ENCODE measurements at regions not wholly inside any gene's neighbourhood (a gene's known extent, or its start where the extent isn't known, plus 50 kb on each side); places are given as distances from the start of the nearest gene placed in this dataset.

DNA sequence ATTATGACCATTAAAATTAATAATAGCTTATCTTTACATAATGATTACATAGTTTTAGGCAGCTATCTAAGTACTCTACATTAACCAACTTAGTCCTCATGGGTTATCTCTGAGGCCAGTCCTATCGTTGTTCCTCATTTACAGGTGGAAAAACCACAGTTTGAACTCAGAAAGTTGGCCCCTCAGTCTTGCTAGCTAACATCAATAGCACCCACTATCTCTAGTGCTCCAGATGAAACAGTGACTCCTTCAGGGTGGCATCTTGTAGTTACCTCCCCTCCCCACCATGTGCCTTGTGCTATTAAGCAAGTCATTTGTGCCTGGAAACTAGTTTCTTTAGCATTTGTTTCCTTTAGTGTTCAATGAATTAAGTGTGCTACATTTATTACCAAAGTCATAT, 1086.7 kb downstream of the EFNB2 start:
- TF ChIP-seq, protein P1, sequence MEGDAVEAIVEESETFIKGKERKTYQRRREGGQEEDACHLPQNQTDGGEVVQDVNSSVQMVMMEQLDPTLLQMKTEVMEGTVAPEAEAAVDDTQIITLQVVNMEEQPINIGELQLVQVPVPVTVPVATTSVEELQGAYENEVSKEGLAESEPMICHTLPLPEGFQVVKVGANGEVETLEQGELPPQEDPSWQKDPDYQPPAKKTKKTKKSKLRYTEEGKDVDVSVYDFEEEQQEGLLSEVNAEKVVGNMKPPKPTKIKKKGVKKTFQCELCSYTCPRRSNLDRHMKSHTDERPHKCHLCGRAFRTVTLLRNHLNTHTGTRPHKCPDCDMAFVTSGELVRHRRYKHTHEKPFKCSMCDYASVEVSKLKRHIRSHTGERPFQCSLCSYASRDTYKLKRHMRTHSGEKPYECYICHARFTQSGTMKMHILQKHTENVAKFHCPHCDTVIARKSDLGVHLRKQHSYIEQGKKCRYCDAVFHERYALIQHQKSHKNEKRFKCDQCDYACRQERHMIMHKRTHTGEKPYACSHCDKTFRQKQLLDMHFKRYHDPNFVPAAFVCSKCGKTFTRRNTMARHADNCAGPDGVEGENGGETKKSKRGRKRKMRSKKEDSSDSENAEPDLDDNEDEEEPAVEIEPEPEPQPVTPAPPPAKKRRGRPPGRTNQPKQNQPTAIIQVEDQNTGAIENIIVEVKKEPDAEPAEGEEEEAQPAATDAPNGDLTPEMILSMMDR (IDR thresholded peaks at IDR 0.05): no peak
- TF ChIP-seq EP300 (IDR thresholded peaks at IDR 0.05): no peak
- no peak for TF ChIP-seq POLR2A (IDR thresholded peaks at IDR 0.05; ENCODE audit: low read depth)
- no peak for TF ChIP-seq POLR2AphosphoS5 (IDR thresholded peaks at IDR 0.05)

Measured in esophagus muscularis mucosa (tissue), 4 donors.